ENCODE measurements at regions not wholly inside any gene's neighbourhood (a gene's known extent, or its start where the extent isn't known, plus 50 kb on each side); places are given as distances from the start of the nearest gene placed in this dataset.

DNA sequence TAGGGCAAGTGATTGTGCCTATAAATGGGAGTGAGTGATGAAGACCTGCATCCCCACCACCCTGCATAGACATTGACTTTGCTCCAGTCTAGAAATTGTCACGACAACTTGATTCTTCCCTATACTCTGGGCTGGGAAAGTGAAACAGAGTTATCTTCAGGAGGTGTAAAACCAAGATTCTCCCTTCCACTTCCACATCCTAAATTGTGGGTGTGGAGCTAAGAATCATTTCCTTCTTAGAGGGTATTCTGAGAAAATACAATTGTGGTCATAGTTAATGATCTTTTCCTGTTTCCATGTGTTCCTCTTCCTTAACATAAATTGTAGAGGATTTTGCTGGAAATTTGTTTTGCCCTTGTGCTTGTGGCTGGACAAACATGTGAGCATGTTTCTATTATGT, 96.8 kb upstream of the PJA2 start:
- Histone ChIP-seq H3K36me3 (ENCODE audit: insufficient read depth, low read length) (no peaks in the 10 kb centered on the region), H3K27me3 (ENCODE audit: insufficient read depth, low read length) (no peaks in the 10 kb centered on the region), H3K4me1 (ENCODE audit: control insufficient read depth, insufficient read depth, low read length, unreplicated experiment) (no peaks in the 10 kb centered on the region), H3K79me2 (ENCODE audit: control insufficient read depth, insufficient read depth, low read length, unreplicated experiment) (no peaks in the 10 kb centered on the region), H3K27ac (ENCODE audit: low read depth, low read length) (no peak overlapping the region), H2AFZ (ENCODE audit: low read length, unreplicated experiment) (no peak overlapping the region), H3K4me3 (ENCODE audit: low read depth, low read length) (no peak overlapping the region)

- H2AFZ ChIP-seq (ENCODE audit: low read length, unreplicated experiment), result no peak overlapping the region
- H3K79me2 ChIP-seq (ENCODE audit: control insufficient read depth, insufficient read depth, low read length, unreplicated experiment), result no peaks in the 10 kb centered on the region
- H3K27ac ChIP-seq (ENCODE audit: low read depth, low read length), result no peak overlapping the region
- H3K4me1 ChIP-seq (ENCODE audit: control insufficient read depth, insufficient read depth, low read length, unreplicated experiment), result no peaks in the 10 kb centered on the region
- H3K4me3 ChIP-seq (ENCODE audit: low read depth, low read length), result no peak overlapping the region
- H3K36me3 ChIP-seq (ENCODE audit: insufficient read depth, low read length), result no peaks in the 10 kb centered on the region
- peaks cover 4% of the 10 kb centered on the region; the same call in 1 of the 2 replicates for H3K27me3 ChIP-seq (ENCODE audit: insufficient read depth, low read length)
These were observed 86.3 kb upstream of the PJA2 start for GRCh38 chr5:109496112-109496511.

GRCh38 chr5:109487753-109488420, 78.1 kb upstream of the PJA2 start:
- Histone ChIP-seq H3K27ac (ENCODE audit: low read depth, low read length) (no peak overlapping the region), H3K4me1 (ENCODE audit: control insufficient read depth, insufficient read depth, low read length, unreplicated experiment) (no peaks in the 10 kb centered on the region), H3K27me3 (ENCODE audit: insufficient read depth, low read length) (peaks cover 4% of the 10 kb centered on the region; the same call in 1 of the 2 replicates), H3K79me2 (ENCODE audit: control insufficient read depth, insufficient read depth, low read length, unreplicated experiment) (no peaks in the 10 kb centered on the region), H3K36me3 (ENCODE audit: insufficient read depth, low read length) (no peaks in the 10 kb centered on the region), H2AFZ (ENCODE audit: low read length, unreplicated experiment) (no peak overlapping the region), H3K4me3 (ENCODE audit: low read depth, low read length) (no peak overlapping the region)

DNA sequence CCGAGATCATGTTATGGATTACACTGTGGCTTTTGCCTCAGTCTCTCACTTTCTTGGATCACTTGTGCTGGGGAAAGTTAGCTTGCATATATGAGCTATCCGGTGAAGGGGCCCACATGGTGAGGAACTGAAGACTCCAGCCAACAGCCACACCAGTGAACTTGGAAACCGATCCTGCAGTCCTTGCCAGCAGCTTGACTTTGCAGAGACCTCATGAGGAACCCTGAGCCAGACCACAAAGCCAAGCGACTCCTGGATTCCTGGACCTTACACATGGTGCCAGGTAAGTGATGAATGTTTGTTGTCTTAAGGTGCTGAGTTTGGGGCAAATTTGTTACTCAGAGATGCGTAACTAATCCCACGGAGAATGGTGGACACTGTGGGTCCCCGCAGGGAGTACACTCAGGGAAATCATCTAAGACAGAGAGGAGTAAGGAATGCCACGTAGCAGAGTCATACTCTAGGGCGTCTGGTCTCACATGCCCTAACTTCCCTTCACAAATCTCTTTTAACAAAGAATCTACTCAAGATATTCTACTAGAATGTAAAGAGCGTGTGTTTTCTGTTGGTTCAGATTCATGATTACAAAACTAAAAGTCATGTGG, 76.5 kb upstream of the PJA2 start:
- no peaks in the 10 kb centered on the region for H3K4me1 ChIP-seq (ENCODE audit: control insufficient read depth, insufficient read depth, low read length, unreplicated experiment)
- H3K79me2 ChIP-seq (ENCODE audit: control insufficient read depth, insufficient read depth, low read length, unreplicated experiment), result no peaks in the 10 kb centered on the region
- H3K4me3 ChIP-seq (ENCODE audit: low read depth, low read length), result no peak overlapping the region
- no peak overlapping the region for H3K27ac ChIP-seq (ENCODE audit: low read depth, low read length)
- no peaks in the 10 kb centered on the region; the same call in 1 of the 2 replicates for H3K27me3 ChIP-seq (ENCODE audit: insufficient read depth, low read length)
- H2AFZ ChIP-seq (ENCODE audit: low read length, unreplicated experiment), result no peak overlapping the region
- no peaks in the 10 kb centered on the region for H3K36me3 ChIP-seq (ENCODE audit: insufficient read depth, low read length)

DNA sequence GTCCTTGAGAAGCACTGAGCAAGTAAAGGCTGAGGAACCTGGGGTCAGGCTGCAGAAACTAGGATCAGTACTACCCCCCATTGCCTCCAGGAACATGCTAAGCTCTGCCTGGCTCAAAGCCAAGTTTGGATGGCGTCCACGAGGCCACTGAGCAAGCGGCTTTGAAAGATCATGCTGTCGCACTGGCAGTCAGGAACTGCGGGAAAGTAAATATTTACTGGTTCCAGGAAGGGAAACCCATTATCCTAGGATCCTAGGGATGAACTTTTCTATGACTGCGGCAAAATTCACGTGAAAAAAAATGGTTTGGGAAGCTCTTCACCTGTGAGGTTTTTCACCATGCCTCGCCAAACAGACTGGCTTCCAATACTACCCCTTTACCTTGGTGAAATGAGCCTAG, 75.3 kb upstream of the PJA2 start:
- no peaks in the 10 kb centered on the region for H3K4me1 ChIP-seq (ENCODE audit: control insufficient read depth, insufficient read depth, low read length, unreplicated experiment)
- H2AFZ ChIP-seq (ENCODE audit: low read length, unreplicated experiment), result no peak overlapping the region
- H3K36me3 ChIP-seq (ENCODE audit: insufficient read depth, low read length), result no peaks in the 10 kb centered on the region
- no peaks in the 10 kb centered on the region for H3K79me2 ChIP-seq (ENCODE audit: control insufficient read depth, insufficient read depth, low read length, unreplicated experiment)
- no peak overlapping the region for H3K27ac ChIP-seq (ENCODE audit: low read depth, low read length)
- no peaks in the 10 kb centered on the region for H3K27me3 ChIP-seq (ENCODE audit: insufficient read depth, low read length)
- no peak overlapping the region for H3K4me3 ChIP-seq (ENCODE audit: low read depth, low read length)

DNA sequence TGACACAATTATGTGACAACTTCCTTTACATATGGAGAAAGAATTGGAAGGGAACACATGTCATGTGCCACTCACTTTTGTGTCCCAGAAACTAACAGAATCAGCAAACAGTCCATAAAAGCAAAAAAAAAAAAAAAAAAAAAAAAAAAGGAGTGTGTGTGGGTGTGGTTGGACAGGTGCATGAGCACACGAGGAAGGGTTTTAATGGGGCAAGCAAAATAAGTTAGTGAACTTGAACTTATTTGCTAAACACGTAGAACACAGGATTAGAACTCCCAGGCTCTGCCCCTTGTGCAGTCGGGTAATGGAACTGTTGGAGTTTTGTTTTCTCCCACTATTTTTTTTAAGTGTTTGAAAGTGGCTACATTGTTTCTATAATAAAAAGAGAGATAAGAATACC, 74.8 kb upstream of the PJA2 start:
- Histone ChIP-seq H3K4me3 (ENCODE audit: low read depth, low read length) (no peak overlapping the region), H3K79me2 (ENCODE audit: control insufficient read depth, insufficient read depth, low read length, unreplicated experiment) (no peaks in the 10 kb centered on the region), H2AFZ (ENCODE audit: low read length, unreplicated experiment) (no peak overlapping the region), H3K27ac (ENCODE audit: low read depth, low read length) (no peak overlapping the region), H3K36me3 (ENCODE audit: insufficient read depth, low read length) (no peaks in the 10 kb centered on the region), H3K27me3 (ENCODE audit: insufficient read depth, low read length) (no peaks in the 10 kb centered on the region), H3K4me1 (ENCODE audit: control insufficient read depth, insufficient read depth, low read length, unreplicated experiment) (no peaks in the 10 kb centered on the region)

GRCh38 chr5:109483395-109483971, 73.7 kb upstream of the PJA2 start:
- Histone ChIP-seq H3K4me1 (ENCODE audit: control insufficient read depth, insufficient read depth, low read length, unreplicated experiment) (no peaks in the 10 kb centered on the region), H3K27me3 (ENCODE audit: insufficient read depth, low read length) (no peaks in the 10 kb centered on the region), H3K36me3 (ENCODE audit: insufficient read depth, low read length) (no peaks in the 10 kb centered on the region), H2AFZ (ENCODE audit: low read length, unreplicated experiment) (no peak overlapping the region), H3K27ac (ENCODE audit: low read depth, low read length) (no peak overlapping the region), H3K79me2 (ENCODE audit: control insufficient read depth, insufficient read depth, low read length, unreplicated experiment) (no peaks in the 10 kb centered on the region), H3K4me3 (ENCODE audit: low read depth, low read length) (no peak overlapping the region)

DNA sequence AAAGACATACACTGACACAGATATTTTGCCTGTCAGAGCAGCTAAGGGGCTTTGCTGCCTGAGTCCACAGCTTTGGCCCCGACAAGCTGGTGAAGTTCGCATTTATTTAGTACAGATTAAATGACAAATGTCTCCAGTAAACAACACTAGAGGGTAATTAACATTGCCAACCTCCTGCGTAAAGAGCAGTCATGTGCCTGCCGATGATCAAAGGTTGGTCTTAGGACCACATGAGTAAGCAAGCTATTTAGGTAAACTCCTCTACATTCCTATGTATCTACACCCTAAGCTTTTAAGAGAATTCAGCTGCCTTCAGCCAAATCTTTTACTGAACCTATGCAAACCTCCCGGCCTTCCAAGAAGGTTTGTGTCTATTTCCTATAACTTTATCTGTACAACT, 73.0 kb upstream of the PJA2 start:
- no peak overlapping the region for H3K27ac ChIP-seq (ENCODE audit: low read depth, low read length)
- H2AFZ ChIP-seq (ENCODE audit: low read length, unreplicated experiment), result no peak overlapping the region
- no peaks in the 10 kb centered on the region for H3K27me3 ChIP-seq (ENCODE audit: insufficient read depth, low read length)
- H3K4me3 ChIP-seq (ENCODE audit: low read depth, low read length), result no peak overlapping the region
- H3K4me1 ChIP-seq (ENCODE audit: control insufficient read depth, insufficient read depth, low read length, unreplicated experiment), result no peaks in the 10 kb centered on the region
- no peaks in the 10 kb centered on the region for H3K79me2 ChIP-seq (ENCODE audit: control insufficient read depth, insufficient read depth, low read length, unreplicated experiment)
- no peaks in the 10 kb centered on the region for H3K36me3 ChIP-seq (ENCODE audit: insufficient read depth, low read length)

DNA sequence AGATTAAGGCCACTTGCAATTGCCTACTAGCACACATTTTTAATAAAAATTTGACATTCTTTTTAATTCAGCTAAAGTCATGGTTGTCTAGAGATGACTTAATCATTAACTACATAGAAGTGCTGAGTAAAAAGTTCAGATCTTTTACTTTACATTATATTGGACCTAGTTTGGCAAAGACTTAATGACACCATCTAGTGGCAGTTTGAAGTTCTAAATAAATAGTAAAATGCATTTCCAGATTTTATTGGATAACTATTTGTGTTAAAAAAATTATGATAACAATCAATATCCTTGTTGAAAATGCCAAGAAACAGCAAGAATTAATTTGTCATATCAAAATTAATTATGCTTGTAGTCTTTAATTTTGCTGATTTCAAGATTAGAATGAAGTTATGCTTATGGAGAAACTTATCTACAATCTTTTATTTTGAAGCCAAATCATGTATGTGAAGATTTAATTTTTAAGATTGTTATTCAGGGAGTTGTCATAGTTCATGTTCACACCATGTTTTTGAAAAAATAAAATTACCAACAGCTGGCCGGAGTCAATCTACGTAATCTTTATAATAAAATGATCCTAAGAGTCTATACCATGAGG, 69.6 kb upstream of the PJA2 start:
- H3K4me1 ChIP-seq (ENCODE audit: control insufficient read depth, insufficient read depth, low read length, unreplicated experiment), result no peaks in the 10 kb centered on the region
- H2AFZ ChIP-seq (ENCODE audit: low read length, unreplicated experiment), result no peak overlapping the region
- no peaks in the 10 kb centered on the region for H3K27me3 ChIP-seq (ENCODE audit: insufficient read depth, low read length)
- H3K4me3 ChIP-seq (ENCODE audit: low read depth, low read length), result no peak overlapping the region
- H3K27ac ChIP-seq (ENCODE audit: low read depth, low read length), result no peak overlapping the region
- no peaks in the 10 kb centered on the region for H3K79me2 ChIP-seq (ENCODE audit: control insufficient read depth, insufficient read depth, low read length, unreplicated experiment)
- no peaks in the 10 kb centered on the region for H3K36me3 ChIP-seq (ENCODE audit: insufficient read depth, low read length)

DNA sequence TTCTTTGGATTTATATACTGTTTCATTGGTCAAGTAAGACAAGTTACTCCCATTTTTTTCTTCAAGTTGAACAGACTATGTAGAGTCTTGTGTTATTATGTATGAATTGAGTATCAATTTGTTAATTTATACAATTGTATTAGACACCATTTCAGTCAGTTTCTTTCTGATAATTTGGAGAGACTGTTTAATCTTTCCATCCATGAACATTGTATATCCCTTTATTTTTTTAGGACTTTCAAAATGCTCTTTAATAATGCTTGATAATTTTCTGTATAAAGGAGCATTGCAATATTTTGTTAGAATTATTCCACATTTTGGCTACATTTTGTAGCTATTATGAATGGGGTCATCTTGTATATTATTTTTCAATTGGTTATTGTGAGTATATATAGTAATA, 69.1 kb upstream of the PJA2 start:
- H2AFZ ChIP-seq (ENCODE audit: low read length, unreplicated experiment), result no peak overlapping the region
- no peaks in the 10 kb centered on the region for H3K79me2 ChIP-seq (ENCODE audit: control insufficient read depth, insufficient read depth, low read length, unreplicated experiment)
- H3K4me3 ChIP-seq (ENCODE audit: low read depth, low read length), result no peak overlapping the region

GRCh38 chr5:109476292-109476691, 66.5 kb upstream of the PJA2 start:
- no peaks in the 10 kb centered on the region for H3K4me1 ChIP-seq (ENCODE audit: control insufficient read depth, insufficient read depth, low read length, unreplicated experiment)
- no peaks in the 10 kb centered on the region for H3K27me3 ChIP-seq (ENCODE audit: insufficient read depth, low read length)
- H3K36me3 ChIP-seq (ENCODE audit: insufficient read depth, low read length), result no peaks in the 10 kb centered on the region
- no peak overlapping the region for H3K4me3 ChIP-seq (ENCODE audit: low read depth, low read length)
- H3K27ac ChIP-seq (ENCODE audit: low read depth, low read length), result no peak overlapping the region
- no peaks in the 10 kb centered on the region for H3K79me2 ChIP-seq (ENCODE audit: control insufficient read depth, insufficient read depth, low read length, unreplicated experiment)
- no peak overlapping the region for H2AFZ ChIP-seq (ENCODE audit: low read length, unreplicated experiment)

More for the DNA sequence above, 69.1 kb upstream of the PJA2 start:
- H3K4me1 ChIP-seq (ENCODE audit: control insufficient read depth, insufficient read depth, low read length, unreplicated experiment), result no peaks in the 10 kb centered on the region
- no peak overlapping the region for H3K27ac ChIP-seq (ENCODE audit: low read depth, low read length)
- no peaks in the 10 kb centered on the region for H3K27me3 ChIP-seq (ENCODE audit: insufficient read depth, low read length)
- no peaks in the 10 kb centered on the region for H3K36me3 ChIP-seq (ENCODE audit: insufficient read depth, low read length)

Measured in ACC112 (cell line).